HG03558 (cell line): ENCODE measurements at regions not wholly inside any gene's neighbourhood (a gene's known extent, or its start where the extent isn't known, plus 50 kb on each side); places are given as distances from the start of the nearest gene placed in this dataset.
"Not testable (repeated sequence)": the region's sequence is repeated elsewhere in the genome, so short reads cannot be mapped to it uniquely, and the experiment has no call there.

Experiments used
- ATAC-seq: cut with Tn5 transposase; IDR thresholded peaks from one replicate; pipeline ENCODE4 v1.9.1; 2021; ENCODE audit warnings: moderate number of reproducible peaks; ENCODE audit not compliant: unreplicated experiment; ENCODE audit errors: extremely low read depth

- ATAC-seq, result no peak
Measured at GRCh38 chr21:35461700-35462099, 412.6 kb upstream of the RUNX1 start.

GRCh38 chr21:35460441-35460840 is 411.3 kb upstream of the RUNX1 start:
- ATAC-seq, result no peak

- no peak for ATAC-seq
Measured at GRCh38 chr21:35458405-35458804, 409.3 kb upstream of the RUNX1 start.

- no peak for ATAC-seq
Measured at GRCh38 chr21:35457097-35457804, 408.1 kb upstream of the RUNX1 start.

GRCh38 chr21:35451276-35451675 is 402.2 kb upstream of the RUNX1 start:
- no peak for ATAC-seq

- no peak for ATAC-seq
Measured at GRCh38 chr21:35450830-35451229, 401.7 kb upstream of the RUNX1 start.

- ATAC-seq, result no peak
Measured at GRCh38 chr21:35449846-35450245, 400.7 kb upstream of the RUNX1 start.

- ATAC-seq, result no peak
Measured at GRCh38 chr21:35448876-35449599, 399.9 kb upstream of the RUNX1 start.

- no peak for ATAC-seq
Measured at GRCh38 chr21:35444391-35444790, 395.3 kb upstream of the RUNX1 start.

- no peak for ATAC-seq
Measured at GRCh38 chr21:35441868-35442582, 392.9 kb upstream of the RUNX1 start.

GRCh38 chr21:35438643-35439404 is 389.7 kb upstream of the RUNX1 start:
- ATAC-seq, result no peak

- no peak for ATAC-seq
Measured at GRCh38 chr21:35437941-35438340, 388.8 kb upstream of the RUNX1 start.

GRCh38 chr21:35436899-35437298 is 387.8 kb upstream of the RUNX1 start:
- ATAC-seq, result no peak

- not testable (repeated sequence) for ATAC-seq
Measured at GRCh38 chr21:35432601-35433000, 383.5 kb upstream of the RUNX1 start.

- ATAC-seq, result no peak
Measured at GRCh38 chr21:35430260-35430659, 381.2 kb upstream of the RUNX1 start.

- no peak for ATAC-seq
Measured at GRCh38 chr21:35428937-35429336, 379.8 kb upstream of the RUNX1 start.

- ATAC-seq, result no peak
Measured at GRCh38 chr21:35428489-35428888, 379.4 kb upstream of the RUNX1 start.

GRCh38 chr21:35428001-35428320 is 378.9 kb upstream of the RUNX1 start:
- no peak for ATAC-seq

GRCh38 chr21:35427320-35428000 is 378.4 kb upstream of the RUNX1 start:
- no peak for ATAC-seq

- no peak for ATAC-seq
Measured at GRCh38 chr21:35426897-35427296, 377.8 kb upstream of the RUNX1 start.
